ENCODE measurements at regions not wholly inside any gene's neighbourhood (a gene's known extent, or its start where the extent isn't known, plus 50 kb on each side); places are given as distances from the start of the nearest gene placed in this dataset.

DNA sequence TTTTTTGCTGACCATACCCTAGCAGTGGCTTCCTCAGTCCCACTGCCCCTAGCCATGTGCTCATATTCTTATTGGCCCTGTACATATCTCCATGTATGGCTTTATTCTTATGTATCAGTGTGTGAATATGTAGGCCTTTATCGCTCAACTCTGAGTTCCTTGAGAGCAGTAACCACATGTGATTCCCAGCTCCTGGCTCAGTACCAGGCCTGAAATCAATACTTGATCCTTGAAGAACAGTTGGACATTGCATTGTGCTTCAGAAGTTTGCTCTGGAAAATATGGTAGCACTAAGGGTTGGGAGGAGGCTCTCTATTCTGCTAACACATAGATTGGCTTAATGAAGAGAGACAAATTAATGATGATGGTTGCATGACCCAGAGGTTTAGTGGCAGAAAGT, 118.8 kb upstream of the FERMT1 start:
- Histone ChIP-seq H3K4me1 (ENCODE audit: insufficient read depth, low read length) (no peaks in the 10 kb centered on the region), H3K4me2 (ENCODE audit: low read length) (no peak overlapping the region), H3K79me2 (ENCODE audit: insufficient read depth, low read length) (no peaks in the 10 kb centered on the region), H3K9ac (ENCODE audit: low read length) (no peak overlapping the region), H3K27ac (ENCODE audit: low read depth, low read length) (no peak overlapping the region), H2AFZ (ENCODE audit: low read depth, low read length) (no peak overlapping the region), H3K27me3 (ENCODE audit: insufficient read depth, low read length) (no peaks in the 10 kb centered on the region), H4K20me1 (ENCODE audit: insufficient read depth, low read length) (no peaks in the 10 kb centered on the region), H3K4me3 (ENCODE audit: insufficient read depth, low read depth, low read length) (no peak overlapping the region), H3K36me3 (ENCODE audit: insufficient read depth, low read length) (no peaks in the 10 kb centered on the region), H3K9me3 (ENCODE audit: insufficient read depth, low read depth, low read length) (no peaks in the 10 kb centered on the region)
- DNase-seq (ENCODE audit: low read depth), result no peak
- H3K27ac Mint-ChIP-seq (ENCODE audit: unreplicated experiment), result no peak overlapping the region
- H3K27me3 Mint-ChIP-seq (ENCODE audit: low read depth, unreplicated experiment), result no peaks in the 10 kb centered on the region
- no peaks in the 10 kb centered on the region for H3K9me3 Mint-ChIP-seq (ENCODE audit: unreplicated experiment)
- no peak for FAIRE-seq
- TF ChIP-seq, protein P1, sequence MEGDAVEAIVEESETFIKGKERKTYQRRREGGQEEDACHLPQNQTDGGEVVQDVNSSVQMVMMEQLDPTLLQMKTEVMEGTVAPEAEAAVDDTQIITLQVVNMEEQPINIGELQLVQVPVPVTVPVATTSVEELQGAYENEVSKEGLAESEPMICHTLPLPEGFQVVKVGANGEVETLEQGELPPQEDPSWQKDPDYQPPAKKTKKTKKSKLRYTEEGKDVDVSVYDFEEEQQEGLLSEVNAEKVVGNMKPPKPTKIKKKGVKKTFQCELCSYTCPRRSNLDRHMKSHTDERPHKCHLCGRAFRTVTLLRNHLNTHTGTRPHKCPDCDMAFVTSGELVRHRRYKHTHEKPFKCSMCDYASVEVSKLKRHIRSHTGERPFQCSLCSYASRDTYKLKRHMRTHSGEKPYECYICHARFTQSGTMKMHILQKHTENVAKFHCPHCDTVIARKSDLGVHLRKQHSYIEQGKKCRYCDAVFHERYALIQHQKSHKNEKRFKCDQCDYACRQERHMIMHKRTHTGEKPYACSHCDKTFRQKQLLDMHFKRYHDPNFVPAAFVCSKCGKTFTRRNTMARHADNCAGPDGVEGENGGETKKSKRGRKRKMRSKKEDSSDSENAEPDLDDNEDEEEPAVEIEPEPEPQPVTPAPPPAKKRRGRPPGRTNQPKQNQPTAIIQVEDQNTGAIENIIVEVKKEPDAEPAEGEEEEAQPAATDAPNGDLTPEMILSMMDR (IDR thresholded peaks at IDR 0.05; ENCODE audit: insufficient read depth, low read depth, low read length), result no peak
- no peak for TF ChIP-seq EZH2 (IDR thresholded peaks at IDR 0.05; ENCODE audit: insufficient read depth, low read length)
- H3K4me3 Mint-ChIP-seq (ENCODE audit: unreplicated experiment), result no peak overlapping the region
- no peaks in the 10 kb centered on the region for H3K36me3 Mint-ChIP-seq (ENCODE audit: low read depth, unreplicated experiment)
- no peaks in the 10 kb centered on the region for H3K4me1 Mint-ChIP-seq (ENCODE audit: low read depth, unreplicated experiment)

GRCh38 chr20:6240059-6240458, 117.2 kb upstream of the FERMT1 start:
- Histone ChIP-seq H3K27me3 (ENCODE audit: insufficient read depth, low read length) (no peaks in the 10 kb centered on the region), H3K79me2 (ENCODE audit: insufficient read depth, low read length) (no peaks in the 10 kb centered on the region), H2AFZ (ENCODE audit: low read depth, low read length) (no peak overlapping the region), H3K27ac (ENCODE audit: low read depth, low read length) (no peak overlapping the region), H3K9ac (ENCODE audit: low read length) (no peak overlapping the region), H3K36me3 (ENCODE audit: insufficient read depth, low read length) (no peaks in the 10 kb centered on the region), H3K9me3 (ENCODE audit: insufficient read depth, low read depth, low read length) (no peaks in the 10 kb centered on the region), H3K4me1 (ENCODE audit: insufficient read depth, low read length) (no peaks in the 10 kb centered on the region), H4K20me1 (ENCODE audit: insufficient read depth, low read length) (no peaks in the 10 kb centered on the region), H3K4me3 (ENCODE audit: insufficient read depth, low read depth, low read length) (no peak overlapping the region), H3K4me2 (ENCODE audit: low read length) (no peak overlapping the region)
- Mint-ChIP-seq H3K4me3 (ENCODE audit: unreplicated experiment) (no peak overlapping the region), H3K27ac (ENCODE audit: unreplicated experiment) (no peak overlapping the region), H3K36me3 (ENCODE audit: low read depth, unreplicated experiment) (no peaks in the 10 kb centered on the region), H3K27me3 (ENCODE audit: low read depth, unreplicated experiment) (no peaks in the 10 kb centered on the region), H3K9me3 (ENCODE audit: unreplicated experiment) (no peaks in the 10 kb centered on the region), H3K4me1 (ENCODE audit: low read depth, unreplicated experiment) (no peaks in the 10 kb centered on the region)
- DNase-seq (ENCODE audit: low read depth) (no peak), FAIRE-seq (no peak)
- no peak for TF ChIP-seq EZH2 (IDR thresholded peaks at IDR 0.05; ENCODE audit: insufficient read depth, low read length)
- TF ChIP-seq, protein P1 (IDR thresholded peaks at IDR 0.05; ENCODE audit: insufficient read depth, low read depth, low read length), result no peak

DNA sequence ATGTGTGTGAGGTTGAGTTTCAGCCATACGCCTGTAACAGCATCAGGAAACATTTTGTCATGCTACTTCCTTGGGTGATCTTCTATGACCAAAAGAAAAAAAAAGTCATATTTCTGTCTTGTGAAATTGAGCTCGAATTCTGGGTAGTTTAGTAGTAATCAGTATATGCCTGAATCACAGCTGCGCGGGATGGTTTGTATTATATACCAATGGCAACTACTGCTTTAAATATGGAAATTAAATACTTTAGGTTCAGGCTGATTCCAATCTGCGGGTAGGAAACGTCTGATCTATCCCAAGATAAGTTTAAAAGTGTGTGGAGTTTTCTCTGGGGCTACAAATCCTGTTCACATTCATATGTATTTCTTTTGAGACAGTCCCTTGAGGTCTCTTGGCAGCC, 115.6 kb upstream of the FERMT1 start:
- Histone ChIP-seq H2AFZ (ENCODE audit: low read depth, low read length) (no peak overlapping the region), H3K4me1 (ENCODE audit: insufficient read depth, low read length) (no peaks in the 10 kb centered on the region), H3K9ac (ENCODE audit: low read length) (no peak overlapping the region), H3K36me3 (ENCODE audit: insufficient read depth, low read length) (no peaks in the 10 kb centered on the region), H3K79me2 (ENCODE audit: insufficient read depth, low read length) (no peaks in the 10 kb centered on the region), H3K4me3 (ENCODE audit: insufficient read depth, low read depth, low read length) (no peak overlapping the region), H3K4me2 (ENCODE audit: low read length) (no peak overlapping the region), H3K27me3 (ENCODE audit: insufficient read depth, low read length) (no peaks in the 10 kb centered on the region), H3K9me3 (ENCODE audit: insufficient read depth, low read depth, low read length) (no peaks in the 10 kb centered on the region), H4K20me1 (ENCODE audit: insufficient read depth, low read length) (no peaks in the 10 kb centered on the region), H3K27ac (ENCODE audit: low read depth, low read length) (no peak overlapping the region)
- Mint-ChIP-seq H3K9me3 (ENCODE audit: unreplicated experiment) (peaks cover 2% of the 10 kb centered on the region), H3K4me1 (ENCODE audit: low read depth, unreplicated experiment) (no peaks in the 10 kb centered on the region), H3K27ac (ENCODE audit: unreplicated experiment) (no peak overlapping the region), H3K27me3 (ENCODE audit: low read depth, unreplicated experiment) (no peaks in the 10 kb centered on the region), H3K4me3 (ENCODE audit: unreplicated experiment) (no peak overlapping the region), H3K36me3 (ENCODE audit: low read depth, unreplicated experiment) (no peaks in the 10 kb centered on the region)
- TF ChIP-seq, protein P1 (IDR thresholded peaks at IDR 0.05; ENCODE audit: insufficient read depth, low read depth, low read length), result no peak
- TF ChIP-seq EZH2 (IDR thresholded peaks at IDR 0.05; ENCODE audit: insufficient read depth, low read length), result no peak
- DNase-seq (ENCODE audit: low read depth) (no peak), FAIRE-seq (no peak)

All from astrocyte (in vitro differentiated cells and primary cell).